NCI-H146 treated with DMSO at 0.1 percent for 48 hours (cell line): ENCODE measurements at regions not wholly inside any gene's neighbourhood (a gene's known extent, or its start where the extent isn't known, plus 50 kb on each side); places are given as distances from the start of the nearest gene placed in this dataset.
"Not testable (repeated sequence)": the region's sequence is repeated elsewhere in the genome, so short reads cannot be mapped to it uniquely, and the experiment has no call there.

Experiments
- DNase-seq: peaks from one replicate; lab custom pipeline; 2025; ENCODE audit not compliant: unreplicated experiment; lab: John Stamatoyannopoulos, UW

DNA sequence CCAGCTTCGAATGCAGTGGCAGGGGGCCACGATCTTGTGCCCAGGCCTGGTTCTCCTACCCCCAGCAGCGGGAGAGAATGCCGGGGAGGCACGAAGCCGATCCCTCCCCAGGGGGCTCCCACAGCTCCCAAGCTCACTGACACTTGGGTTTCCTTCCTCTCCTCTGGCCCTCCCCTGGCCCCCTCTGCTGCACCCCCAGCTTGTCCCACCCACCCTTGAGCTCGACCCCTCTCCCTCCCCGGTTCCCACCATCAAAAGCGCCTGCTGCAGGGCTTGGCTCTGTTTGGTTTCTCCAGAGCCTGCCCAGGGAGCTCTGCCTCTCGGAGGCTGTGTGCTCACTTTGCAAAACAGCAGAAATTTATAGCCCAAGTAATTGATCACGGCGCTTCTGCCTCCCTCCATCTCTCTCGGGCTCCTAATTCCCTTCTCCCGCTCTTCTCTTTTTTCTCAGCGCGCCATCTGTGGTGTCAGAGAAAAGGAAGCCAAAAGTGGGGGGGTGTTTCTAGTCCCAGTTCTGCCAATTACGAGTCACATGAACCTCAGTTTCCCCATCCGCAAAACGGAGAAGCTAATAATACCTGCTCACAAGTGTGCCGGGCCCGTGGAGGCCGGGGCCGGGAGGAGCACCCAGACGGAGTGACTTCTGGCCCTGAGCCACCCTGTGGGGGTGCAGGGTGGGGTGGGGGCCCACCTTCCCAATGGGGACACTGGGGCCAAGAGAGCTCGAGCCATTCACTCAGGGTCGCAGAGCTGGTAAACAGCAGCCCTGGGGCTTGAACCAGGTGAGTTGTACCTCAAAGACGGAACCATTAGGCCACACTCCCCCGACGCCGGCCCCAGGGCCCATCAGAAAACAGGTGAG, 141.2 kb upstream of the IER5L start:
- no peak for DNase-seq

DNA sequence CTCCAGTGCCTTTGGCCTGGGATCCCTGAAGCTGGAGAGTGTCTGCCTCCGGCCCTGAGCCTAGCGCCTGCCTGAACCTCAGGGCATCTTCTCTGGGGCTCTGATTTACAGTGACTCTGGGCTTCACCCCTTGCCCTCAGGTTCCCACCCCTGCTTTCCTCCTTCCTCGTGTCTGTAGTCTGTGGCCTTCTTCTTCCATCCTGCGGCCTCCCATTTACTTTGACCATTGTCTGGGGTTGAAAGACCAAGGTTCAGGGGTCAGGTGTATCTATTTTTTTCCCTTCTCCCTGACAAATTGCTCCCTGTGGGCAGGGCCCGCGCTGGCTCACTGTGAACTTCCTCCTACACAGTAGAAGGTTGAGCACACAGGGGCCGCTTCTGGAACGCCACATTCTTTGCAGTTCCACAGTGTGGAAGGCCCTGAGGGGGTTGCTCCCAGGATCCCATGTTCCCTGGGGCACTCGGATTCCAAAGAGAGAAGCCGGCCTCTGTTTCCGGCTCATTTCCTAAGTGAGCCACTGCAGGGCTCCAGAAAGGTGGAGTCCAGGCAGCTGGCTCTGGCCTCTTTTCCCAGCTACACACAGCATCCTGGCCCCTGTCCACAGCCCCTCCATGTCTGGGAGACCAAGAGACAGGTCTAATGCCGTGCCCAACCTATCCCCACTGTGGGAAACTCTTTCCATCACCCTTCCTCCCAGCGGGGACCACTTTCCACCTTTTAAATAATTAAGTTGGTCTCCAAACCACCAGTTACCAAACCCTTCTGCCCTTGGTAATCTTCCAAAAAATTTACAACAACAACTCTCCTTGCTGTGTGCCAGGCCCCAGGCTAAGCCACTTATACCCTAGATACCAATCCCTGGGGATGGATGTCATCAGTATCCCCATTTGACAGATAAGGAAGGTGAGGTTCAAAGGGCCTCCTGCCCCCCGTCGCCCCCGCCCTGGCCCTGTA, 140.3 kb upstream of the IER5L start:
- no peak for DNase-seq

DNA sequence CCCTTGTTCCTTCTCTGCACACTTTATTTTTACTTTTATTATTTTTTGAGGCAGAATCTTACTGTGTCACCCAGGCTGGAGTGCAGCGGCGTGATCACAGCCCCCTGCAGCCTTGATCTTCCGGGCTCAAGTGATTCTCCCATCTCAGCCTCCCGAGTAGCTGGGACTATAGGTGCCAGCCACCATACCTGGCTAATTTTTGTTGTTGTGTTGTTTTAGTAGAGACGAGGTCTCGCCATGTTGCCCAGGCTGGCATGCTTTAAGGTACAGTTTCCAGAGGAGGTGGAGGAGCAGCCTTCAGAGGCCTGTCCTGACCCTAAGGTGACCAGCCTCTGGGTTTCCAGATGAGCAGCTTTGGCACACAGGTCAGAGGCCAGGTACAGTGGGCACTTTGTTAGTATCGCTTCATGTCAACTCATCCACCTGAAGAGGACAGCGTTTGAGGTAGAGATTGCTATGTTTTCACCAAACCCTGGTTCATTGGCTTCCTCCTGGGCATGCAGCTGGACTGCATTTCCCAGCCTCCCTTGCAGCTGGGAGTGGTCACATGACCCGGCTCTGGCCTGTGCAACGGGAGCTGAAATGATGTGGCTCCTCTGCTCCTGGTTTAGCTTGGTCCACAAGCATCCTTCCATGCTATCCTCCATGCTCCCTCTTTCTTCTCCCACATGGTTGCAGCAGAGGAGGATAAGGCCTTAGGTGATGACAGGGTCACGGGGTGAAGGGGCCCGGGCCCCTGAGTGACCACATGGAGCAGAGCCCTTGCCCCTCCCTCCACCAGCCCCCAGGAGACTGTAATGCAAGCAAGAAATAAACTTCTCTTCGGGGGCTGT, 139.3 kb upstream of the IER5L start:
- DNase-seq, result no peak

DNA sequence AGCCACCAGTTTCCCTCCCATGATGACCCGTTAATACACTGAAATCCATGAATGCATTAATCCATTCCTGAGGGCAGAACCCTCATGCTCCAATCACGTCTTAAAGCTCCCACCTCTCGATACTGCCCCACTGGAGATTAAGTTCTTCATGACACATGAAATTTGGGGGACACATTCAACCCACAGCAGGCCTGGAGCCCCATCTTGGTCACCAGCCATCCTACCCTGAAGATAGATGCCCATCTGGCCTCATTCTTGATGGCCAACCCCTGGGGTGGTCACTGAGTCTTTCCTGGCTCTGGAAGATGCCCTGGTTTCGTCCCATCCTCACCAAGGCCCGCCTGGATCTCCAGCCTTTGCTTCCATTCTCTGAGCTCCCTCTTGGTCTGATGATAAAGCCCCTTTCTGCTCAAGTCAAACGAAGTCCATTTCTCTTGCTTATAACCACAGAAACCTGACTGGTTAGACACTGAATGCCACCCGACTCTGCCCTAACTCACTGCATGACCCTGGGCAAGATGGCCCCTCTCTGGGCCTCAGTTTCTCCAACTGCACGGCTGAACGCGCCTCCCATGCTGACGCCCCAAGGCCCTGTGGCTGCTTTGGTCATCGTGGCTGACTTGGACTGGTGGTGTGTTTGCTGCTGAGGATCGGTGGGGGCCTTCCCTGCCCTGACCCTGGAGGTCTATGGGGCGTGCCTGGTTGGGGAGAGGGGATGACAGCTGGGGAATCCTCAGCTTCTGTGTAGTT, 138.4 kb upstream of the IER5L start:
- no peak for DNase-seq

DNA sequence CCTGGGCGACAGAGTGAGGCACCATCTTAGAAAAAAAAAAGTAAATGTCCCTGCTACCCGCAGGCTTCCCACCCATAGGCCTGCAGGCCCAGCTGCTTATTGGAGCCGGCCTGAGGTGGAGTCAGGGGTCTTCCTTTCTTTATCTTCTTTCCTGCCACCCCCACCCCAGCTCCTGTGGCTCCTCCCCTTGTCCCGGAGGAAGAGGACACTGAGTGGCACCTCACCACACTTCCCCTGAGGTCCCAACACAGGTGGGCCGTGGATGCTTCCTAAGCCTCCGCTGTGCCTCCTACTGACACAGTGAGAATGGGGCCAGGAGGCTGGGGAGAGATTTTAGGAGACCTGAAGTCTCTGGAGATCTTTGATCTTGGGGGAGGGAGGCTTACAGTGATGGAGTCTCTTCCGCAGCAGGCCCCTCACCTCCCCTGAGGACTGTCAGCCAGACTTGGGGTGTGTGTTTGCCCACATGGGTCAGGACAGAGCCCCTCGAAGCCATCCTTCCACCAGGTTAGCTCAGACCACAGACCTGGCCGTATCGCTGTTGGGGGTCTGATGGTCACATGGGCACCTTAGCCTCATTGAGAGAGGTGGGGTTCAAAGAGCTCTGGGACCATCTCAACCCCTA, 135.4 kb upstream of the IER5L start:
- DNase-seq, result no peak

DNA sequence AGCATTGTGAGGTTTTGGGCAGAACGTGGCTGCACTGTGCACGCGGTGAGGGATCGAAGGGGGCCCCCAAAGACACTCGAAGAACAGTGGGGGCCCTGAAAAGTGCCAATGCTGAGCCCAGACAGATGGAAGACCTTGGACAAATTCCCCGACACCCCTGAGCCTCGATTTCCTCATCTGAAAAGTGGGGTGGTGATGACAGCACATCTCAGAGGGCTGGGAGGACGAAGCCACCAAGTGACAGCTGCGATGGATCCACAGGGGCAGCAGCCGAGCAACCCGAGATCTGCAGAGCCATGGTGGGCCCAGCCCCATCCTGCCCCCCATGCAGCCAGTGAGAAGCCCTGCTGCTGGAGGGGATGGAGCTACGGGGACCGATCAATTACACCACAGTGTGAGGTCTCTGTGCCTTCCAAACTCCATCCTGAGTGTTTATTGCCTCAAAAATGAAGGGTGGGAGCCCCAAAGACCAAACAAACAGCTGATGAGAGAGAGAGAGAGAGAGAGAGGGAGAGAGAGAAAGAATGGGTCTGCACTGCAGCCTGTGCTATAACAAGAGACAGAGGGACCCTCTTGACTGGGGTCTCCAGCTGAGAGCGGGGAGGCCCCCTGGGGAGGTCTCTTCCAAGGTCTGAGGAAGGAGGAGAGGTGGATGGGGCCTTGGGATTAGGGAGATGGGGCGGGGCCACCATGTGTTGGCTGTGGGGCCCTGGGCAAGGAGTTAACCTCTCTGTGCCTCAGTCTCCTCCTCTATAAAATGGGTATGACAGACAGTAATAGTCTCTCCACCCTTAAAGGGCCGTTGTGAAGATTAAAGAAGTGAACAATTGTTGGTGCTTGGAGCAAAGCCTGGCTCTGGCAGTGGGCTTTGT, 134.4 kb upstream of the IER5L start:
- no peak for DNase-seq

DNA sequence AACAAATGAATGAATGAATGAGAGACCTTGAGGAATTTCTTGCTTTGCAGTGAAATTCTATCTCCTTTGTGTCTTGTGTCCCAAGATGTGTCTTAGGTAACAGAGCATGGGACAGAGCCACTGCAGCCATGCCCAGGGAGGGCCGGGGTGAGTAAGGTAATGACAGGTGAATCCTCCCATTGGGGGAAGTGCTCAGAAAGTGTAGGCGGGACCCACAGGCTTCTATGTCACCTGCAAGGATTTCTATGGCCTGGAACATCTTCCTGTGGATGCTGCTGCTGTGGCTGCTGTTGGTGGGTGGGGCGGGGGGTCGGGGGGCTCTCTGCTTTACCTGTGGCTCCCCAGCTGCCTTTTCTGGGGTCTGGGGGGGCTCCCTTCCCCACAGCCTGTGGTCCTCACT, 133.6 kb upstream of the IER5L start:
- no peak for DNase-seq

DNA sequence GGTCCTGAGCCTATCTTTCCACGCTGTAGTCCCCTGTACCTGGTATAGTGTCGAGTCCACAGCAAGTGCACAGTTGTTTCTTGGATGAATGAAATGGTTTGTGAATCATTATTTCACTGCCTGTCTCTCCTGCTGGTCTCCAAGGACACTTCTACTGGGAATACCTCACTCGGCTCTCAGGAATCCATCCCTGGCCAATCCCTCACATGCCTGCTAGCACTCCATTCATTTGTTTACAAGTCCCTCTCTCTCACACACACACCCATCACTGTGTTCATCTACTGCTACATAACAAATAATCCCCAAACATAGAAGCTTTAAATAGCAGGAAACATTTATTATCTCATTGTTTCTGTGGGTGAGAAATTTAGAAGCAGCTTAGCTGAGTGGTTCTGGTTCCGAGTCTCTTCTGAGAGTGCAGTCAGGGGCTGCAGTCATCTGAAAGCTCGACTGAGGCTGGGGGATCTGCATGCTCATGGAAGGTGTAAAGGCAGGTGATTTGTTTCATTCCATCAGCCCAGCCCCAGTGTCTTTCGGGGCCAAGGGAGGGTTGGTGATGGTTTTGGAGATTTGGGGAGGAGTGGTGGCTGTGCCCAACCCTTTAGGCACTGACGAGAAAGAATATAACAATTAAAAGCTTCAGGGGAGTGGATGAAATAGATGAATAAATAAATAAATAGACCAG, 132.7 kb upstream of the IER5L start:
- DNase-seq, result no peak

DNA sequence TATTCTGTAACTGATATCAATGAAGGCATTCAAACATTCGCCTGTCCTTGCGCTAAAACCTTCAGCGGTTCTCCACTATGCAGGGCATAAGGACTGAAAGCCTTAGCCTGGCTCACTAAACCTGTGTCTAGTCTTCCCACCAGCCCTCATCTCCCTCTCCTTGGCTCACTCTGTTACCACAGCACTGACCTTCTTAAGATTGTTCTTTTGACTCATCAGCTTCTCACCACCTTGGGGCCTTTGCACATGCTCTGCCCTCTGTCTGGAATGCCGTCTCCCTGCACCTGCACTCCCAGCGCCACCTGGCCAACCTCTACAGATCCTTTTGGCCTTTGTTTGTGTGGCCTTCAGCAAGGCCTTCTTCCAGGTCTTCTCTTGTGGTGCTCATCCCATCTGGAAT, 131.8 kb upstream of the IER5L start:
- DNase-seq, result no peak

DNA sequence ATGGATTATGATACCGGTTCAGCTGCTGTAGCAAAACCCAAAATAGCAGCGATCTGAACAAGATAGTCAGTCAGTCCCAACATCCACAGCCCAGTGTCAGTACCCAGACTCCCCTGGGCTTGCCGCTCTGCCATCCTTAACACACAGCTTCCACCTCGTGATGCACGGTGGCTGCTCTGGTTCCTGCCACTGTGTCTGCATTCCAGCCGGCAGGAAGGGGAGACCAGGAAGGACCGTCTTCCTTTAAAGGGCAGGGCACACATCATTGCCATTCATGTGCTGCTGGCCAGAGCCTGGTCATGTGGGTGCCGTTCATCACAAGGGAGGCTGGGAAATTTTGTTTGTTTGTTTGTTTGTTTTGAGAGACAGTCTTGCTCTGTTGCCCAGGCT, 131.0 kb upstream of the IER5L start:
- no peak for DNase-seq

DNA sequence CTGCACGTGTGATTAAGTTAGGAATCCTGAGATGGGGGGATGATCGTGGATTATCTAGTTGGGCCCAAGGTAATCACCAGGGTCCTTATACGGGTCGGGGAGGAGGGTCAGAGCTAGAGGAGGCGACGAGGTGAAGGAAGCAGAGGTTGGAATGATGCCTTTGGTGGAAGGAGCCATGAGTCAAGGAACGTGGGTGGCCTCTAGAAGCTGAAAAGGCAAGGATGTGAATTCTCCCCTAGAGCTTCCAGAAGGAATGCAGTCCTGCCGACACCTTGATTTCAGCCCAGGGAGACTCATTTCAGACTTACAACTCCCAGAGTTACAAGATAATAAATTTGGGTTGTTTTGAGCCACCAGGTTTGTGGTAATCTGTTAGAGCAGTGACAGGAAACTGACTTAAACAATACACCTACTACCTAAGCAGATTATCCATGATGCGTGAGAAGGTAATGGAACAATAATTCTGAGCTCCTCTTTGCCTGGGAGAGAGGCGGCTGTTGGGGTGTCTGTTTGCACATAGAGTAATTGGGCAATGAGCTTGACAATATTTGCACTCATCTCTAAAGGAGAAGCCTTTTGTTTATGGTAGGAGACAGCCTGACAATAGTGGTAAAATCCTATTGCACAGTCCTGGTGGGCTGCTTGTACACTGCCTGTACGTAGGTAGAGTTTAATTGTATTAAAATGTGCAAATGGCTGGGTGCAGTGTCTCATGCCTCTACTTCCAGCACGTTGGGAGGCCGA, 129.3 kb upstream of the IER5L start:
- DNase-seq, result no peak

DNA sequence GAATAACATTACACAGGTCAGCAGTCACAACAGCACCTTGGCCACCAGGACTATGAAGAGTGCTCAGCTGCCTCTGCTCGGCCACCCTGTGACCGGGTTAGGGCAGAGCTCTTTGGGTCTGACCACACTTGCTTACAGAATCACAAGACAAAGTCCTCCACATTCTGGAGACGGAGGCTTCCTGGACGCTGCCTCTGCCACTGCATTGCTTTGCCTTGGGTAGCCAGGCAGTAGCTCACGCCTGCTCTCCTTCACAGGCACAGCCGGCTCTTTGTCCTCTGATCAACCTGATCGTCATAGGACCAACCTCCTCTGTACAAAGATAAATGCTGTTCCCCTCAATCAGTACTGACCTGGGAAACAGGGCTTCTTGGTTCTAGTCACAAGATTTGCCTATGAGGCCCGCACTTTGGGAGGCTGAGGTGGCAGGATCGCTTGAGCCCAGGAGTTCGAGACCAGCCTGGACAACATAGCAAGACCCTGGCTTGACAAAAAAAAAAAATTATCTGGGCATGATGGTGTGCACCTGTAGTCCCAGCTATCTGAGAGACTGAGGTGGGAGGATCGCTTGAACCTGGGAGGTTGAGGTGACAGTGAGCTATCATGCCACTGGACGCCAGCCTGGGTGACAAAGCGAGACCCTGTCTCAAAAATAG, 128.4 kb upstream of the IER5L start:
- no peak for DNase-seq

DNA sequence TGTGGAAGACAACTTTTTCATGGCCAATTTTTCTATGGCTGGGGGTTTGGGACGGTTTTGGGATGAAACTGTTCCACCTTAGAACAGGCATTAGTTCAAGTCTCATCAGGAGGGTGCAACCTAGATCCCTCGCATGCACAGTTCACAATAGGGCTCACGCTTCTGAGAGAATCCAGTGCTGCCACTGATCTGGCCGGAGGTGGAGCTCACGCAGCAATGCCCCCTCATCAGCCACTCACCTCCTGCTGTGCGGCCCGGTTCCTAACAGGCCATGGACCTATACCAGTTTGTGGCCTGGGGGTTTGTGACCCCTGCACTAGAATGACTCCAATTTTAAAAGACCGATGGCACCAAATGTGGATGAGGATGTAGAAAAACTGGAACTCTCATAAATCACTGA, 127.2 kb upstream of the IER5L start:
- DNase-seq, result no peak

DNA sequence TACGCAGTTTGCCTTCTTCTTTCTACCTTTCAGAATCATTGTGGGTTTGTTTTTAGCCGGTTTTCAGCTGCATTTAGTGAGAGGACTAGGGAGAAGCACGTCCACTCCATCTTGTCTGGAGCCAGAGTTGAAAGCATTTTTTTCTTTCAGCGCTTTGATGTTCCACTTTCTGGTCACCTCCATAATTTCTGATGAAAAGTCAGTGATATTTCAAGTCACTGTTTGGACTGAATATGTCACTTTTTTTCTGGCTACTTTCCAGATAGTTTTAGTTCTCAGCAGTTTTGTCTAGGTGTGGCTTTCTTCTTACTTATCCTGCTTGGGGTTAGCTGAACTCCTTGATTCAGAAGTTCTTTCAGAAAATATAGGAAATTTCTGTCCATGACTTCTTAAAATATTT, 123.9 kb upstream of the IER5L start:
- no peak for DNase-seq

DNA sequence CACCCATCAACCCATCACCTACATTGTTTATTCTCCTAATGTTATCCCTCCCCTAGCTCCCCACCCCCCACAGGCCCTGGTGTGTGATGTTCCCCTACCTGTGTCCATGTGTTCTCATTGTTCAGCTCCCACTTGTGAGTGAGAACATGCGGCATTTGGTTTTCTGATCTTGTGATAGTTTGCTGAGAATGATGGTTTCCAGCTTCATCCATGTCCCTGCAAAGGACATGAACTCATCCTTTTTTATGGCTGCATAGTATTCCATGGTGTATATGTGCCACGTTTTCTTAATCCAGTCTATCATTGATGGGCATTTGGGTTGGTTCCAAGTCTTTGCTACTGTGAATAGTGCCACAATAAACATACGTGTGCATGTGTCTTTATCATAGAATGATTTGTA, 118.1 kb upstream of the IER5L start:
- DNase-seq, result not testable (repeated sequence)

DNA sequence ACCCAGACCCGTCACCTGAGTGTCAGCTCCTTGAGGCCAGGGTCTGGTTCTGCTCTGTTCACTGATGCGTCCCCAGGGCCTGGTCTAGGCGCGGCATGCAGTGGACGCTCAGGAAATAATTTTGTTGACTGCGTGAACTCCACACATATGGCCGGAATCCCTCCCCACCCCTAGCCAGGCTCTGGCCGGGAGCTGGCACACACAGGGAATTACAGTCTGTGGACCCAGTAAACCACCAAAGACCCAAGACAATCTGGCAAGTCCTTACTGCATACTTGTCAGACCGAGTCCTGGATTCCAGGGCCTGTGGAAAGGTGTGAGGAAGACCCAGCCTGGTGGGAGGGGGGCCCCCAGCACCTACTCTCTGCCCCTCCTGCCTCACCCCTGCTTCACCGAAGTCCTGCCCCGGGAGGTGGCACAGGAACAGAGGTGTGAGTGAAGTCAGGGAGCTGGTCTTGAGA, 113.0 kb upstream of the IER5L start:
- DNase-seq, result no peak

DNA sequence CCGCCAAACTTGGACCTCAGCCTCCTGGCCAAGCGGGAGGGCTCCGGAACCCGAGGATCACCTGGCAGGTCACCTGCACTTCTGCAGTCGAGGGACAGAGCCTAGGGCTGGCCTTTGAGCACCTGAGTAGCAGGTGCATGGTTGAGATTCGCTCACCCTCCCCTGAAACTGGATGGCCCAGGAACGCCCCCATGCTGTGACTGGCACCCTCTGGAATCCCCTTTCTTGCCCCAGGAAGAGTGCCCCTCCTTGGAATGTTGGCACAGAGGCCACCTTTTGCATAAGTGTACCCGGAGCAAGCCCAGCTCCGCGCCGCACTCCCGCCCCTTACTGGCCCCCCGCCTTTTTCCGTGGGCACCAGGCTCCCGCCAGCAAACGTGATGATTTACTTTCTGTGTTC, 112.5 kb upstream of the IER5L start:
- DNase-seq, result no peak
